PC-9 (cell line): ENCODE measurements at regions not wholly inside any gene's neighbourhood (a gene's known extent, or its start where the extent isn't known, plus 50 kb on each side); places are given as distances from the start of the nearest gene placed in this dataset.

Source experiments
- EZH2 ChIP-seq: fragments of 200-600 bp; sonication (generic); IDR thresholded peaks from 2 replicates; pipeline ENCODE4 v1.8.0; 2017; ENCODE audit warnings: antibody characterized with exemption, low read depth
- TF ChIP-seq, protein P1 (sequence below): fragments of 200-600 bp; sonication (generic); conservative IDR thresholded peaks from 2 replicates; pipeline ENCODE4 v1.6.1; 2017; ENCODE audit warnings: mixed run types, antibody characterized with exemption, mild to moderate bottlenecking, moderate library complexity

DNA sequence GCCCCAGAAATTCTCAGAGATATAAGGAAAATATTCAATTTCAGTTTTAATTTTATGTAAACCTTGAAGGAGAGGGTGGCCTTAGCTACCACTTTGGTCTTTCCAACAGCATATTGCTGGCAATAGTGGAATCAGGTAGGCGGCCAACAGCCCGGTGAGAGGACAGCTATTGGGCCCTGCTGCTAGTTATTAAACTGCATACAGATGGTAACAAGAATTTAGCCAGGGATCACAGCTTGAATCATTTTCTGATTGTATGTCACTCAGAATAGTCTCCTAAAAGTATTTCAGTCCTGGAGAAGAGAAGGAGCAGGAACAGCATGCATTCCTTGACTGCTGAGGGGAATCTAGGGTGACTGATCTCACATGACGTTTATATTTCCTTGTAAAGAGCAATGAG is 261.4 kb upstream of the SMIM30 start:
- TF ChIP-seq, protein P1, sequence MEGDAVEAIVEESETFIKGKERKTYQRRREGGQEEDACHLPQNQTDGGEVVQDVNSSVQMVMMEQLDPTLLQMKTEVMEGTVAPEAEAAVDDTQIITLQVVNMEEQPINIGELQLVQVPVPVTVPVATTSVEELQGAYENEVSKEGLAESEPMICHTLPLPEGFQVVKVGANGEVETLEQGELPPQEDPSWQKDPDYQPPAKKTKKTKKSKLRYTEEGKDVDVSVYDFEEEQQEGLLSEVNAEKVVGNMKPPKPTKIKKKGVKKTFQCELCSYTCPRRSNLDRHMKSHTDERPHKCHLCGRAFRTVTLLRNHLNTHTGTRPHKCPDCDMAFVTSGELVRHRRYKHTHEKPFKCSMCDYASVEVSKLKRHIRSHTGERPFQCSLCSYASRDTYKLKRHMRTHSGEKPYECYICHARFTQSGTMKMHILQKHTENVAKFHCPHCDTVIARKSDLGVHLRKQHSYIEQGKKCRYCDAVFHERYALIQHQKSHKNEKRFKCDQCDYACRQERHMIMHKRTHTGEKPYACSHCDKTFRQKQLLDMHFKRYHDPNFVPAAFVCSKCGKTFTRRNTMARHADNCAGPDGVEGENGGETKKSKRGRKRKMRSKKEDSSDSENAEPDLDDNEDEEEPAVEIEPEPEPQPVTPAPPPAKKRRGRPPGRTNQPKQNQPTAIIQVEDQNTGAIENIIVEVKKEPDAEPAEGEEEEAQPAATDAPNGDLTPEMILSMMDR = no peak
- TF ChIP-seq EZH2 = no peak
